IMR-90 (cell line): ENCODE measurements at regions not wholly inside any gene's neighbourhood (a gene's known extent, or its start where the extent isn't known, plus 50 kb on each side); places are given as distances from the start of the nearest gene placed in this dataset.

Experiments
- ATAC-seq: fragments of 200-7000 bp; cut with Tn5 transposase; 2 replicates; pipeline ENCODE4 v1.9.1; 2020; ENCODE audit warnings: low read depth, mild to moderate bottlenecking, moderate library complexity
- BruUV-seq: library from RNA; stranded (reverse); fragments of 400-500 nt; replicated peaks from 2 replicates; lab custom pipeline; 2021; lab: Mats Ljungman, UMichigan
- CTCF ChIA-PET: fragments of 300-600 bp; formaldehyde crosslinking; extraction: SDS; loops from one replicate; lab custom pipeline; 2021; ENCODE audit warnings: antibody characterized with exemption; lab: Yijun Ruan, JAX
- POLR2A ChIA-PET: fragments of 300-600 bp; sonication (Branson Sonifier 250); formaldehyde crosslinking; loops from one replicate; lab custom pipeline; 2022; ENCODE audit warnings: antibody characterized with exemption; ENCODE audit not compliant: unreplicated experiment; lab: Charles Lee
- DNase-seq: peaks from one replicate; pipeline ENCODE4 v3.0.0; 2013
- H2AFZ ChIP-seq: replicated peaks from 2 replicates; pipeline ENCODE3; 2013; ENCODE audit warnings: low read length, mild to moderate bottlenecking; ENCODE audit not compliant: poor library complexity
- H2AK5ac ChIP-seq: 2 replicates; pipeline ENCODE4 v1.6.1; 2013; ENCODE audit warnings: low read depth, low read length, inconsistent platforms
- H2AK9ac ChIP-seq: replicated peaks from 2 replicates; pipeline ENCODE3; 2013; ENCODE audit warnings: mild to moderate bottlenecking, low read depth, low read length, moderate library complexity; ENCODE audit not compliant: poor library complexity
- H2BK120ac ChIP-seq: 2 replicates; pipeline ENCODE4 v1.6.1; 2013; ENCODE audit warnings: low read depth, low read length, inconsistent platforms
- H2BK15ac ChIP-seq: 3 replicates; pipeline ENCODE4 v1.6.1; 2013; ENCODE audit warnings: low read depth, low read length, inconsistent platforms
- H2BK20ac ChIP-seq: 2 replicates; pipeline ENCODE4 v1.6.1; 2013; ENCODE audit warnings: low read depth, mild to moderate bottlenecking, inconsistent platforms, low read length, moderate library complexity
- H2BK5ac ChIP-seq: 2 replicates; pipeline ENCODE4 v1.6.1; 2013; ENCODE audit warnings: mild to moderate bottlenecking, low read depth, low read length, inconsistent platforms; ENCODE audit not compliant: poor library complexity, severe bottlenecking
- H3K14ac ChIP-seq: replicated peaks from 2 replicates; pipeline ENCODE4 v1.6.1; 2013; ENCODE audit warnings: low read depth, low read length, inconsistent platforms
- H3K18ac ChIP-seq: 2 replicates; pipeline ENCODE4 v1.6.1; 2013; ENCODE audit warnings: low read depth, low read length, control low read depth
- H3K23ac ChIP-seq: 2 replicates; pipeline ENCODE4 v1.6.1; 2013; ENCODE audit warnings: low read depth, low read length, inconsistent platforms
- H3K27ac ChIP-seq: 2 replicates; pipeline ENCODE4 v1.5.1; 2013; ENCODE audit warnings: mild to moderate bottlenecking, control low read depth, low read length; ENCODE audit not compliant: insufficient read depth
- H3K27me3 ChIP-seq: 2 replicates; pipeline ENCODE4 v1.6.1; 2013; ENCODE audit warnings: low read length; ENCODE audit not compliant: control insufficient read depth, insufficient read depth
- H3K36me3 ChIP-seq: 2 replicates; pipeline ENCODE4 v1.6.1; 2013; ENCODE audit warnings: low read length, mixed read lengths; ENCODE audit not compliant: control insufficient read depth, insufficient read depth
- H3K4ac ChIP-seq: 2 replicates; pipeline ENCODE4 v1.6.1; 2013; ENCODE audit warnings: low read depth, low read length, inconsistent platforms
- H3K4me1 ChIP-seq: 2 replicates; pipeline ENCODE4 v1.6.1; 2013; ENCODE audit warnings: low read length, mixed read lengths; ENCODE audit not compliant: control insufficient read depth, insufficient read depth
- H3K4me2 ChIP-seq: 2 replicates; pipeline ENCODE4 v1.6.1; 2013; ENCODE audit warnings: low read depth, mild to moderate bottlenecking, control low read depth, low read length, moderate library complexity
- H3K4me3 ChIP-seq: 2 replicates; pipeline ENCODE4 v1.5.1; 2013; ENCODE audit warnings: low read depth, mild to moderate bottlenecking, control low read depth, low read length, moderate library complexity; ENCODE audit not compliant: insufficient read depth
- H3K56ac ChIP-seq: 2 replicates; pipeline ENCODE4 v1.6.1; 2013; ENCODE audit warnings: low read length, inconsistent platforms; ENCODE audit not compliant: insufficient read depth; ENCODE audit errors: extremely low read depth
- H3K79me1 ChIP-seq, 2 experiments: 2 replicates each; pipeline ENCODE4 v1.6.1; 2013; ENCODE audit warnings: low read length in 2 of 2, inconsistent platforms in 1 of 2, low read depth in 1 of 2
- H3K9ac ChIP-seq: 2 replicates; pipeline ENCODE4 v1.6.1; 2013; ENCODE audit warnings: low read depth, low read length, control low read depth
- H3K9me1 ChIP-seq: 2 replicates; pipeline ENCODE4 v1.6.1; 2013; ENCODE audit warnings: low read length, inconsistent platforms; ENCODE audit not compliant: insufficient read depth
- H3K9me3 ChIP-seq: 2 replicates; pipeline ENCODE4 v1.6.1; 2013; ENCODE audit warnings: low read length; ENCODE audit not compliant: control insufficient read depth, insufficient read depth
- H4K20me1 ChIP-seq: 2 replicates; pipeline ENCODE4 v1.6.1; 2013; ENCODE audit warnings: low read length, inconsistent platforms; ENCODE audit not compliant: insufficient read depth
- H4K5ac ChIP-seq: 2 replicates; pipeline ENCODE4 v1.6.1; 2013; ENCODE audit warnings: mild to moderate bottlenecking, low read depth, low read length, control low read depth
- H4K8ac ChIP-seq, 2 experiments: 2 replicates each; pipeline ENCODE4 v1.6.1; 2013; ENCODE audit warnings: low read depth in 2 of 2, low read length in 2 of 2, control low read depth in 1 of 2, inconsistent platforms in 1 of 2
- H4K91ac ChIP-seq: 2 replicates; pipeline ENCODE4 v1.6.1; 2013; ENCODE audit warnings: low read depth, low read length, inconsistent platforms; ENCODE audit not compliant: insufficient read depth
- BHLHE40 ChIP-seq: fragments of 150-350 bp; IDR thresholded peaks from 2 replicates; pipeline ENCODE4 v1.6.1; 2016; ENCODE audit warnings: mild to moderate bottlenecking, low read depth, low read length
- CEBPB ChIP-seq: IDR thresholded peaks from 2 replicates; pipeline ENCODE4 v1.6.1; 2012; ENCODE audit warnings: low read depth, low read length, improper control_type of control experiment
- CHD1 ChIP-seq: IDR thresholded peaks from 2 replicates; pipeline ENCODE4 v1.6.1; 2012; ENCODE audit warnings: low read depth, low read length, improper control_type of control experiment
- MAFK ChIP-seq: IDR thresholded peaks from 2 replicates; pipeline ENCODE4 v1.6.1; 2012; ENCODE audit warnings: low read depth, low read length, improper control_type of control experiment
- MAZ ChIP-seq: IDR thresholded peaks from 2 replicates; pipeline ENCODE4 v1.6.1; 2012; ENCODE audit warnings: low read depth, mild to moderate bottlenecking, low read length, improper control_type of control experiment, moderate library complexity, borderline replicate concordance
- NFE2L2 ChIP-seq: fragments of 150-350 bp; IDR thresholded peaks from 2 replicates; pipeline ENCODE4 v1.6.1; 2016; ENCODE audit warnings: low read depth, mild to moderate bottlenecking, low read length
- RFX5 ChIP-seq: IDR thresholded peaks from 2 replicates; pipeline ENCODE4 v1.8.0; 2012; ENCODE audit warnings: low read depth, mild to moderate bottlenecking, low read length, moderate library complexity
- USF2 ChIP-seq: fragments of 150-350 bp; IDR thresholded peaks from 2 replicates; pipeline ENCODE4 v1.6.1; 2017; ENCODE audit warnings: mild to moderate bottlenecking, antibody characterized with exemption, low read length, low read depth
- WGBS, 2 experiments: methylation state at CpG; one replicate each; pipeline versions ENCODE4 v1.1.5 to v1.1.7; 2013; ENCODE audit warnings: missing lambda C conversion rate in 2 of 2; ENCODE audit not compliant: insufficient read length in 1 of 2; ENCODE audit errors: extremely low coverage in 2 of 2; 5-methylcytosine and 5-hydroxymethylcytosine counted together
- dilution Hi-C: fragments of 300-500 bp; cut with HindIII; formaldehyde crosslinking; loops from one replicate; pipeline ENCODE4 v1.14.3; 2018; ENCODE audit warnings: low sequenced_read_pairs; ENCODE audit not compliant: unreplicated experiment
- in situ Hi-C: fragments of 300-500 bp; cut with MboI; formaldehyde crosslinking; loops from 3 replicates; pipeline ENCODE4 v1.14.3; 2019; ENCODE audit warnings: low sequenced_read_pairs, inconsistent platforms, mixed read lengths
- intact Hi-C: fragments of 100-400 bp; cut with micrococcal nuclease; formaldehyde crosslinking; loops from 2 replicates; pipeline ENCODE4 v1.10.0; 2022

GRCh38 chr14:100392356-100392755 lies 69.2 kb downstream of the SLC25A47 start:
- no peaks in the 10 kb centered on the region for H3K27me3 ChIP-seq
- H4K8ac ChIP-seq: peak overlapping the region in 1 of 2 experiments; percentile 64; a peak in 2 of 4 replicates
- peaks cover 23% of the 10 kb centered on the region for H3K9me1 ChIP-seq
- WGBS, 2 experiments: 72% methylated on average over 4 of the region's 11 CpGs; no CpG with 5 or more reads in 1 of the 2 experiments
- peak overlapping the region; percentile 69 for H2AFZ ChIP-seq
- no peak for TF ChIP-seq CHD1
- no peak for TF ChIP-seq USF2
- peak; percentile 20; the same call in 1 of the 2 replicates for TF ChIP-seq BHLHE40
- TF ChIP-seq CEBPB: peak; percentile 47; the same call in 1 of the 2 replicates
- TF ChIP-seq MAFK: peak; percentile 41
- TF ChIP-seq RFX5: no peak
- TF ChIP-seq MAZ: no peak
- TF ChIP-seq NFE2L2: peak; percentile 79
- no peak overlapping the region; the same call in 1 of the 2 replicates for H3K14ac ChIP-seq
- H3K4me2 ChIP-seq: peak overlapping the region; percentile 64
- peak overlapping the region; percentile 5 for H2BK120ac ChIP-seq
- H3K56ac ChIP-seq: no peak overlapping the region
- peak overlapping the region; percentile 71 for H2AK5ac ChIP-seq
- H4K20me1 ChIP-seq: peaks cover 24% of the 10 kb centered on the region
- dilution Hi-C loops (no loop called here), in situ Hi-C loops (no loop called here), intact Hi-C loops (no loop called here)
- H3K18ac ChIP-seq: peak overlapping the region; percentile 26
- peaks cover 28 to 48% of the 10 kb centered on the region in 2 experiments for H3K79me1 ChIP-seq
- peak; percentile 44 for DNase-seq
- H3K9ac ChIP-seq: no peak overlapping the region
- ChIA-PET CTCF (no interaction called here), POLR2A (no interaction called here)
- peaks cover 27% of the 10 kb centered on the region for H3K4me1 ChIP-seq
- no peak overlapping the region for H2BK20ac ChIP-seq
- H2AK9ac ChIP-seq: peak overlapping the region; percentile 85
- H3K4me3 ChIP-seq: no peak overlapping the region
- no peak overlapping the region for H2BK15ac ChIP-seq
- H4K5ac ChIP-seq: peak overlapping the region; percentile 2; the same call in 1 of the 2 replicates
- no peaks in the 10 kb centered on the region for H3K9me3 ChIP-seq
- BruUV-seq: no TSS peak
- no peak overlapping the region for H3K23ac ChIP-seq
- peak overlapping the region; percentile 47 for H2BK5ac ChIP-seq
- peak; percentile 31 for ATAC-seq
- H4K91ac ChIP-seq: no peak overlapping the region; the same call in 1 of the 2 replicates
- H3K36me3 ChIP-seq: peaks cover 2% of the 10 kb centered on the region; the same call in 1 of the 2 replicates
- H3K4ac ChIP-seq: peak overlapping the region; percentile 22
- peak overlapping the region; percentile 19; the same call in 1 of the 2 replicates for H3K27ac ChIP-seq
